ENCODE measurements at regions not wholly inside any gene's neighbourhood (a gene's known extent, or its start where the extent isn't known, plus 50 kb on each side); places are given as distances from the start of the nearest gene placed in this dataset.
A peak's percentile ranks its signal among the peaks of the same experiment; 100 is the strongest.

DNA sequence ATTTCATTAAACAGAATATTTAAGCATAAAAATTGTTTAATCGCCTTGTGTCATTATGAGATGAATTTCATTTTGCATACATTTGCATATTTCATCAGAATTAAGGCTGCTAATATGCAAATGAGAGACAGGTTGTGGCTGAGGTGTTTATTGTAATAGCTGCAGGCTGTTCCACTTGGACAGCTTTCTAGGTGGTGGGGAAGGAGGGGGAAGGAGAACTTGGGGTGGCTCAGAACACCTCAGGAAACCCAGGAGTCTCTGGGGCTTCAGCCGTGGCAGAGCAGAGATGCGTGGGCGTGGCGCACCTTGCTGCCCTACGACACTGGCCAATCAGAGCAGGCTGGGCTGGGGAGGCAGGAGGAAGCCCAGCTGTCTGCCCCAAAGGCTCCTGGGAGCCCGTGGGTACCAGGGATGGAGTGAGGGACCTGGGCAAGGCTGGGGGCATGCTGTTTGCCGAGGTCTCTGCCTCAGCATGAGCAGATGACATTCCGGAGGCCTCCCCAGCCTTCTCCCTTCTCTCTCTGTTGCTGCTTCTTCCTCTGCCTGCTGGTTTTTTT, 542.9 kb downstream of the MN1 start:
- DNase-seq (ENCODE audit: low spot score) = no peak
- intact Hi-C loops (cut with DNase I) = no loop called here

- no peak for DNase-seq (ENCODE audit: low spot score)
- intact Hi-C loops (cut with DNase I) = no loop called here
Observed at GRCh38 chr22:27259433-27259832, 542.1 kb downstream of the MN1 start.

DNA sequence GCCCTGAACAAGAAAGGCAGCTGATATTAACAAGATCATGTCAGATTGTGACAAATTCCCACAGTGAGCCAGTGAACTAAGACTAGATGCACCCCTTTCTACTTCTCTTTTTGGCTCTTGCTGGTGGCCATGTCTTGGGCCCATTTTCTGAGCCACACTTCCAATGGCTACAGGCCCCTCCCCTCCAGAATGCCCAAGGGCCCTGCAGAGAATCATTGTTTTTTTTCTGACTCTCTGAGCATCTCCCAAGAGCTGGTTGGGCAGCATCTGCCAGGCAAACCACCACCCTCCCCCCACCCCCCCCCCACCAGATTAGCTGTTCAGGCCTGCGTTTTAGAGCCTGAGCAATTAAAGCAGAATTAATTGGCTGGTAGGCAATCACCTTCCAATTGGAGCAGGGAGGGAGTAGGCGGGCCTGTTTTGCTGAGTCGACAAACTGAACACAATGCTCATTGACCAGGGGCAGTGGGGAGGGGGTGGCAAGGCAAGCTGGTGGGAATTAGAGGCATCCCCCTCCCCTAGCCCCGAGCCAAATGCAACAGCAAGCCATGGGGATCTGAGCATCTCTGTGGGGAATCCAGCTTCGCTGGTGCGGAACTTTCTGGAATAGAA, 541.4 kb downstream of the MN1 start:
- intact Hi-C loops (cut with DNase I) = no loop called here

GRCh38 chr22:27262361-27262760, 539.2 kb downstream of the MN1 start:
- intact Hi-C loops (cut with DNase I) = no loop called here
- DNase-seq (ENCODE audit: low spot score) = no peak

More for the DNA sequence above, 541.4 kb downstream of the MN1 start:
- no peak for DNase-seq (ENCODE audit: low spot score)

DNA sequence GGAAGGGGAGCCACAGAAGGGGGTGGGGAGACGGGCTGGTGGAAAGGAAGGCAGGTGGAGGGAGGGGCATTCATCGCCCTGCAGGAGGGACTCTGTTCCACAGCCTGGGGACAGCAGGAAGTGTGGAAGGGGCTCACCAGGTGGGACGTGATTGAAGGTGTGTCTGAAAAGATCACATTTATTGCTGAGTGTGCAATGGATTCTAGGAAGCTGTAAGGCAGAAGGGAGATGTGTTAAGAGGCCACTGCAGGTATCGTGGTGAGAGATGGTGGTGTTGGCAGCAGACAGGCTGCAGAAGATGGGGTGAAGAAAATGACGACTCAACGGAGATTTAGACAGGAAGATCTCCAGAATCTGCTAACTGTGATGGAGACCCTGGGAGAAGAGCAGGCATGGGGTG, 537.4 kb downstream of the MN1 start:
- intact Hi-C loops (cut with DNase I) = no loop called here
- DNase-seq (ENCODE audit: low spot score) = no peak

DNA sequence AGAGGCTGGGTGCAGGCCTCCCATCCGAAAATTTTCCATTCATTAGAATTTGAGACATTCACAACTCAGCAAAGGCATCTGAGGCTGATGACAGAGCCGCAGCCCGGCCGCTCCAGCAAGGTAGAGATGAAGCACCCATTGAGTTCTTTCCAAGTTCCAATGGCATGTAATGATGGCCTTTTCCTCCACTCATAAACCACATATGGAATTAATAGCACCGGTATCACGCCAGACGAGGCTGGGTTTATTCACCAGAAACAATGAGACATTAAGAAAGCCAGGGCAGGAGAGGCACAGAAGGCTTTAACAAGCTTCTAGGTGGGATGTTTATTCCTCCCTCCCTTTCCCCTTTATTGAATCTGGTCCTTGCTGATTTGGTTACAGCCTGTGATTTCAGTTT, 534.4 kb downstream of the MN1 start:
- no peak for DNase-seq (ENCODE audit: low spot score)
- intact Hi-C loops (cut with DNase I) = no loop called here

DNA sequence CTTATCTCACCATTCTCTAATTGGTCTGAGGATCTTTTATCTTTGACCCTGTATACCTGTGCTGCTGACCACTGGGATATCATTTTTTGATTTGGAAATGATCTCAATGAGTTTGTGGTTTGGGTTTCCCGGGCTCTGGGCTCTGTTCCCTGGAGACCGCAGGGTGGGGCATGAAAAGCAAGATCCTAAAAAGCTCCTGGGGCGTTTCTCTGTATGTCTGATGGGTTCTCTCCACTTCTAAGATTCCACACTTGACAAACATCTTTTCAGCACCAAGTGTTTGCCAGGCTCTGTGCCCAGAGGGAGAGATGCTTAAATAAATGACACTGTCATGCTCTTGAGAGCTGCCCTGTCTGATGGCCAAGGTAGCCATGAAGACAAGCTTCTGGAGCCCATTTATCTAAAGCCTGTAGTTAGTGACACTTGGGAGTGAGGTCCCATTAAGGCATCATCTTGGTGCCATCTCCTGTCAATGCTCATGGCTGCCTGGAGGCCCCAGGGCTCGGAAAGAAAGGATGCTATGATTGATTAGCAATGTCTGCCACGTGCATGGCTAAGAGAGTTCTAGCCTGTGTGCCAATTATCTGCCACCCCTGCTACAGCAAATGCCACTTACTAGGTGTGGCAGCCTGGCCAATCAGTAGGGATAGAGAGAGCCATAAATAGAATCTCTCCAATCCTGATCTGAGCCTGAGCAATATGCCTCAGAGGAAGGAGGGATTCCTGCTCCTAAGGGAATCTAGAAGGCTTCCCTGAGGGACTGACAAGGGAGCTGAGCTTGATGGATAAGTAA, 531.6 kb downstream of the MN1 start:
- intact Hi-C loops (cut with DNase I) = no loop called here
- no peak for DNase-seq (ENCODE audit: low spot score)

- intact Hi-C loops (cut with DNase I) = no loop called here
- DNase-seq (ENCODE audit: low spot score) = peak; percentile 80
Observed at GRCh38 chr22:27270818-27271510, 530.6 kb downstream of the MN1 start.

DNA sequence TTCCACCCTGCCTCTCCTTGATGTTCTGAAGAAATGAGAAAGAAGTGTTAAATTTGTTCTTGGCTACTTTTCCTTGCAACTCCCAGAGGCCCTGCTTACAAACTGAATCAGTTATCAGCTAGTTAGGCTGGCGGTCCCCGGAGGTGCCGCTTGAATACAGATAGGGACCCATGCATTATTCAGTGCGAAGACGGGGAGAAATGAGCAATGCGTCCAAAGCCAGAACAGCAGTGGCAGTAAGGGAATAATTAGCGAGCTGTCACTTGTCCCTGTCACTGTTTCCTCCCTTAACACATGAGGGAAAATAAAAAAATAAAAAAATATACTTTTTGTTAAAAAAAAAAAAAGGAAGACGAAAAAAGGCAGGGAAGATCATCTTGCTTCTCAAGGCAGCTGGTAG, 528.1 kb downstream of the MN1 start:
- intact Hi-C loops (cut with DNase I) = no loop called here

DNA sequence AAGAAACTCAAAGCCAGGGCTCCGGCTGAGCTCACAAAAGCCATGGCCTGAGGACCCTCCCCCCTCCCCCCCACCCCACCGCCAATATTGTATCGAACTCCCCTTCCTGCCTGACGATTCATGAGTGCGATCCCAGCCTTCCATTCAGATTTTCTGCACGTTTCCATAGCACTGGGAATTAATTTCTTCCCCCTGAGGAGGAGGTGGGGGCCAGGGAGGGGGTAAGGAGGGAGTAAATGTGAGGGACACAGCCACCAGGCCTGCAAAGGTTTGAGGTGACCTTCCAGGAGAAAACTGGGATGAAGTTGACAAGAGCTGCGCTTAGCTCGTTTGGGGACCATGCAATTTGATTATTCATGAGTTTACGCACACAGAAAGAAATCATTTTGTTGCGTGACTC, 527.7 kb downstream of the MN1 start:
- DNase-seq (ENCODE audit: low spot score) = no peak
- intact Hi-C loops (cut with DNase I) = no loop called here

More for the DNA sequence above, 528.1 kb downstream of the MN1 start:
- no peak for DNase-seq (ENCODE audit: low spot score)

GRCh38 chr22:27274770-27275449, 526.6 kb downstream of the MN1 start:
- intact Hi-C loops (cut with DNase I) = no loop called here
- no peak for DNase-seq (ENCODE audit: low spot score)

GRCh38 chr22:27278946-27279345, 522.6 kb downstream of the MN1 start:
- no peak for DNase-seq (ENCODE audit: low spot score)
- intact Hi-C loops (cut with DNase I) = no loop called here

GRCh38 chr22:27283240-27283639, 518.3 kb downstream of the MN1 start:
- no peak for DNase-seq (ENCODE audit: low spot score)
- intact Hi-C loops (cut with DNase I) = no loop called here

DNA sequence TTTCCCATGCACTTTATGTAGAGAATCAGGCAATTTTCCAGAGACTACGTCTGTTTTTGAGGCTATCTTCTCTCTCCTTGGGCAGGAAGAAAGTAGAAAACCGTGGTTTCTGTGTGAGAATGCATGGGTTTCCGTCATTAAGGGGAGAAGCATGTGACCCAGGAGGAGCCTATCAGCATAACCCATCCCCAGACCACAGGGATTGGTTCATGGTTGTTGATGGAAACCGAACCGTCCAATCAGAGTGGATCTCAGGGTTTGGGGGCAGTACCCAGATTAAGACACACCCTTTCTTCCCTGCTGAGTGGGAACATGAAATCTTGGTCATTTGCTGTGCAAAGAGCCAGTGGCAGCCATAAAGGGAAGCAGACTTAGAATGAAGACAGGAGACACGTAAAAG, 517.8 kb downstream of the MN1 start:
- no peak for DNase-seq (ENCODE audit: low spot score)
- intact Hi-C loops (cut with DNase I) = no loop called here

GRCh38 chr22:27284324-27284723, 517.2 kb downstream of the MN1 start:
- DNase-seq (ENCODE audit: low spot score) = no peak
- intact Hi-C loops (cut with DNase I) = no loop called here

DNA sequence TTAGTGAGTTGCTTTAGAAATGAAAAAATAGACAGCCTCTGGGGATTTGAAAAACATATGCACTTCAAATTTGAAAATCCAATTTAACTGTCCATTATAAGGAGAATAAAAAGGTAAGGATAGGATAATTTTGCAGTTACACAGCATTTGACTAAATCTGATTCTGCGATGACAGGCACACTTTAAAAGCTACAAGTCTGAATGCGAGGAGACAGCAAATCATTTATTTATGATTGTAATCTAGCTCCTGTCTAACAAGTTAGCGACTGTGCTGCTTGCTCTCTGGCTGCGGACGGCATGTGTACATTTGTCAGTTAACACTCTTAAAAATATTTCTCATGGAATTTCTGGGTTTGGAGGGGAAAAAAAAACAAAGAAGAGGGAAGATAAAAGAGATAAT, 514.8 kb downstream of the MN1 start:
- intact Hi-C loops (cut with DNase I) = no loop called here

DNA sequence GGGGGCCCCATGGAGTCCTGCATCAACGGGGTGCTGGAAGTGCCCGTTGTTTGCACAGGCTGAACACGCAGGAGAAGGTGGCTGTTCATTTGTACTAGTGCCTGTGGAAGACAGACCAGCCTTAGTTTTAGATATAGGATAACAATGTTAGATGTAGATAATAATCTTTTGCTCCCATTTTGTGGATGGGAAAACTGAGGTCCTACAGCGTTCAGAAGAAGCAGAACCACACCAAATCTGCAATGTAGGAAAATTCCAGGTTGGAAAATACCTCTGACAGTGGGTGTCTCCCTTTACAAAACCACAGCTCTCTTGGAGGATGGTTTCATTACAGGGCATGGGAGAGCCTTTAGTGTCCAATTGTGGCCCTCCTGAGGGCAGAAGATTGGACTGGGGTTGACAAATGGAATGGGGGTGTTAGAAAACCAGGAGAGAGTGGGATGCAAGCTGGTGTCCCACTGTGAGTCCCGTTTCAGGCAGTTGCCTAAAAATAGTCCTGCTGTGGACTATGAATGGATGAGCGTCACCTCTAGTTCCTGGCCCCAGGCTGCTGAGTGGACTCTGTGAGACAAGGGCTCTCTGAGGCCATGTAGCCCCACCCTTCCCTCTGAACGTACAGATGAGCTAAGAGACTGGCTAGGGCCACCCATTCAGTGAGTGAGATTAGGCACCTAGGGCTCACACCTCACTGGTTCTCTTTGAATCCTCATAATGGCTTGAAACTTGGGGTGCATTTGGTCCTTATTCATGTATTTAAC, 508.8 kb downstream of the MN1 start:
- intact Hi-C loops (cut with DNase I) = no loop called here
- DNase-seq (ENCODE audit: low spot score) = no peak

More for the DNA sequence above, 514.8 kb downstream of the MN1 start:
- no peak for DNase-seq (ENCODE audit: low spot score)

GRCh38 chr22:27293721-27294445, 507.7 kb downstream of the MN1 start:
- no peak for DNase-seq (ENCODE audit: low spot score)
- intact Hi-C loops (cut with DNase I) = no loop called here

DNA sequence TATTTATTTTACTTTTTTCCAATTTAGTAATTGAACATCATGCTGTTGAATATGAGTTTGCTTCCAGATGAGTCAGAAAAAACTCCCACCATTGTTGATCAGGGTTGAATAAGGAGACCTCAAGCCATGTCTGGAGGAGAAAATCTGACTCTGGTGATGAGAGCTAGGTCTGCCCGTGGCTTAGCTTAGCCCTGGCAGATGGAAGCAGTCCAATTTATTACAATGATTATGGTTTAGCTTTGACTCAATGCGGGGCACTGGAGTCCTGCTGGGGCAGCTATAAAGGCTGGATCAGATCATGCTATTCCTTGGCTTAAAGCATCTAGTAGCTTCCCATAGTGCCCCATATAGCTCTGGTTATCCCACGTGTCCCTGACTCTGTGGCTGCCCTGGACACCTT, 506.5 kb downstream of the MN1 start:
- DNase-seq (ENCODE audit: low spot score) = no peak
- intact Hi-C loops (cut with DNase I) = no loop called here
